Muscle of back (tissue), 3 donors: ENCODE measurements at regions not wholly inside any gene's neighbourhood (a gene's known extent, or its start where the extent isn't known, plus 50 kb on each side); places are given as distances from the start of the nearest gene placed in this dataset.
"Not testable (repeated sequence)": the region's sequence is repeated elsewhere in the genome, so short reads cannot be mapped to it uniquely, and the experiment has no call there.

Source experiments
- DNase-seq, 3 donors: peaks; one replicate each; pipeline versions ENCODE4 v3.0.0 to v3.0.0-alpha.2; 2013

DNA sequence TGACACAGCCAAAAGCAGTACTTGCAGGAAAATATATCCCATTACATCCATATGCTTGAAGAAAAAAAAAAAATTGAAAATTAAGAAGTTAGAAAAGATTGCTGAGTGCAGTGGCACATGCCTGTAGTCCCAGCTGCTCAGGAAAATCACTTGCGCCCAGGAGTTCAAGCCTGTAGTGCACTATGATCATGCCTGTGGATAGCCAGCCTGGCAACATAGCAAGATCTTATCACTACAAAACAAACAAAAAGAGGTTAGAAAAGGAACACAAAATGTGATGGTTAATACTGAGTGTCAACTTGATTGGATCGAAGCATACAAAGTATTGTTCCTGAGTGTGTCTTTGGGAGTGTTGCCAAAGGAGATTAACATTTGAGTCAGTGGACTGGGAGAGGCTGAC lies 361.9 kb downstream of the NYAP2 start:
- no peak for DNase-seq

DNA sequence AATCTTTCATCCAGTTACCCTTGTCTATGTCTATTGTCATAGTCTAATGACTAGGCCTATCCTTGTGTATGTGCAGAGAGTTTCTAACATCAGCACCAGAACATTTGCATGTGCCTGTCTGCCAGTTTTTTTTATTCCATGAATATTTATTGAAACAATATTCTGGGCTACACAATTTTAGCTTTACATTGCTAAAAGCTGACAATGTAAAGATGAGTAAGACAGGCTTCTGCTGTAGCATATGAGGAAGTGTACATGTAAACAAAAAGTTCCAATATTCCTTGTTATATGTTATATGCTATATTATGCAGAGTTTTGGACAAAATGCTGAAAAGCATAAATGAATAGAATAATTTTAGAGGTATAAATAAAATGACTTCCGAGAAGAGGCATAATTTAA lies 357.7 kb downstream of the NYAP2 start:
- no peak for DNase-seq

DNA sequence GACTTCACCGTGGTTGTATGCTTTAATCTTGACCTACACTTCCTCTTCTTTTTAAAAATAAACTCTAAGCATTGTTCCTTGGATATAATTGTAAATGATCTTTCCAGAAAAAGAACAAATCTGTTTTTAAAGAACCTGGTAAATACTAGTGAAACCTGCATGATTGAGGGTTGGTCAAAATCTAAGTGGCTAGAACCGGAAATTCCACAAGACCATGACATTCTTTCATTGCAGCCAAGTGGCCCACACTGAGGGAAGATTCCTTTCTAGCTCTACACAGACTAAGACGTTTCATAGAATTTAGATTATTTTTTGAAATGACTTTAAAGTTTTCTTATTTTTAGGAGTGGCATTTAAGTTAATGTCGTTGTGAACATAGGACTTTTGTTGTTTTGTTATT lies 356.7 kb downstream of the NYAP2 start:
- DNase-seq, result no peak

DNA sequence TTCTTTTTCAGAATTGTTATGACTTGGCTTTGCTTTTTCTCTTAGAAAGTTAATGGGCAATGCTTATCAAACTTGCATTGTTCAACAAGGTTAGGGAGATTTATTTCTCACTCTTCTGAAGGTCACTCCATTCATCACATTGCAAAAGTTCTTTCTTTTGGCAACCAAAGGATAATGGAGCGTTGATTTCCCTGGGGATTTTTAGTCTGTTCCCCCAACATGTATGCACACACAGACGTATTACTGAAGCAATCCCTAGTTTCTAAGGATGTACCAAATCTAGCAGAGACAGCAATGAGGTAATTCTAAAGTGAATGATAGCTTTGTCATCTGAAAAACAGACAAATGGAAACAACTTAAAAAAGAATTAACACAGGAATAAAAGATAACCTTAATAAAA lies 349.1 kb downstream of the NYAP2 start:
- DNase-seq, result no peak

DNA sequence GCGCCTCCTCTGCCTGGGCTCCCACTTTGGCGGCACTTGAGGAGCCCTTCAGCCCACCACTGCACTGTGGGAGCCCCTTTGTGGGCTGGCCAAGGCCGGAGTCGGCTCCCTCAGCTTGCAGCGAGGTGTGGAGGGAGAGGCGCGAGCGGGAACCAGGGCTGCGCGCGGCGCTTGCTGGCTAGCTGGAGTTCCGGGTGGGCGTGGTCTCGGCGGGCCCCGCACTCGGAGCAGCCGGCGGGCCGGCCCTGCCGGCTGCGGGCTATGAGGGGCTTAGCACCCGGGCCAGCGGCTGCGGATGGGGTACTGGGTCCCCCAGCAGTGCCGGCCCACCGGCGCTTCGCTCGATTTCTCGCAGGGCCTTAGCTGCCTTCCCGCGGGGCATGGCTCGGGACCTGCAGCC lies 344.5 kb downstream of the NYAP2 start:
- DNase-seq, result not testable (repeated sequence)

DNA sequence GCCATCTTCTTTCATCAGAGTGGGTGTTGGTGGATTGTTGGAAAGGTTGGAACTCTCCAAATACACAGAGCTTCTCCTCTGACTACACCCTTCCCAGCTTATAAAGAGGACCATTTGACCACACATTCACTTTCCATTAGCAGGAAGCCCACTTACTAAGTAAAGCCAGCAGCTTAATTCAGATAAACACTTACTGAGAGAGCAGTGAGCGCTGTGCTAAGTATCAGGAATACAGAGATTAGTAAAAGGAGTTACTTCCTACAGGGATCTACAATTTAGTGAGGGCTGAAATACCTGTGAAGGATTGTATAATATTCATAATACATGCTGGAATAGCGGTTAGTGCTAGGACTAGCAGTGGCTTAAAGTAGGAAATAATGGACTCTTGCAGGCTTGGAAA lies 343.0 kb downstream of the NYAP2 start:
- DNase-seq, result no peak

DNA sequence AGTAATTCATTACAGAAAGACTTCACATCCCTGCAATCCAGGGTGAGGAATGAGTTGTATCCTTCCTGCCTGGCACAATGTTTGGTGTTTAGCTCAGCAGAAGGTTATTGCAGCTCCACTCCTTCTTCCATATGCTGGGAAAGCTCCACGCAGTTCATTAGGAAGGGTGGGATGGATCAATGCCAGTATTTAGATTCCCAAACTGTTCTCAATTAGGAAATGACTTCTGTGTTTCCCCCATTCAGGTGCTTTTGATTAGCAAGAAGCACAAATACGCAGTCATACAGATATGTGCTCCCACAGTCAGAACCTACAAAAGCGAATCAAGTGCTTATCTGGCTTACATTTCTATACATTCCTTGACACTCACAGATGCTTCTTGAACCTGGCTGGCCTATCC lies 340.6 kb downstream of the NYAP2 start:
- DNase-seq, result peak; percentile 33 to 65 (median 59)

DNA sequence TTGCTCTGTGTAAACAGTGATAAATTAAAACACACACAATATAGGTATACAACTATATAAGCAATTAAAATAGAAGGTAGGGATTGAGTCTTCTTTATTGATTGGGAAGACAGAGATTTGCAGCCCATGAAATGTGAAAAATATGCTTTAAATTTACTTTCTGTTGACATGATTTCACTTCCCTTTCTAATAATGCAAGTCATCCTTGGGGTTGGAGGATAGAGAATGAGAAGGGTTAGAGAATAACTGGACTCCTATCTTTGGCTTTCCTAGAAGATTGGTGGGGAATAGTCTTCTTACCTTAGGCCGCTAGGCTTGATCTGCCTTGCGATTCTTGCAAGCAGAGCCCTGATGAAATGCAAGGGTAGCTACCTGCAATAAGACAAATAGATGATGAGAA lies 339.8 kb downstream of the NYAP2 start:
- DNase-seq, result no peak

DNA sequence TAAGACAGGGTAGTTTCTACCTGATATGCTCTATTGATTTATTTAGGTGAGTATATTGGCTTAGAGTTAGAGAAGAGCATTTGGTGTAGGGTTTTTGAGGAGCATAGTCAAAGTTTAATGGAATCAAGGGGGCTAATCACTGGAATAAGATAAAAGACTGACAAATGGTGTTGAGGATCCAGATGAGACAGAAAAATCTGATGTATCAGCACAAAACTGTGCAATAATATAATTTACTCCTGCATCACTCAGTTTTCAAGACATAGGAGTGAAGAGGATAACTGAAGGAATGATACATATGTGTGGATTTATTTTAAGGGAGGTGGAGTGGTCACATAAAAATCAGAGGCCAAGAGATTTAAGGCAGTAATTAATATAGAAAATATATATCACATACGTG lies 339.2 kb downstream of the NYAP2 start:
- no peak for DNase-seq

DNA sequence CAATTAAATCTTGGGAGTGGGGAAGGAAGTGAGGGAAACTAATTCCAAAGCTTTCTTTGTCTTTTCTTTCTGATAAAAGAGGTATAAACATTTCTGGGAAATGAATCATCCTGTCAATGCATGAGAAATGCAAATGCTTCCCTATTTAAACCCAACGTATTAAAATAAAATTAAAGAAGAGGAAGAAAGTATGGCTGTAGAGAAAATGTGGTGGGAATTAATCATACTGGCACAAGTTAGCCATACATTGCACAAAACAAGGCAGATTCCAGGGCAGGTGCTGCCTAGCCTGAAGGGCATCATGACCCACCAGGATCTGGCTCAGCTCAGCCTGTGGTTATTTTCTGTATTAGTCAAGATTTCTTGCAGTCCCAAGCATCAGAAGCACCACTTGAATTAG lies 338.0 kb downstream of the NYAP2 start:
- DNase-seq, result no peak

DNA sequence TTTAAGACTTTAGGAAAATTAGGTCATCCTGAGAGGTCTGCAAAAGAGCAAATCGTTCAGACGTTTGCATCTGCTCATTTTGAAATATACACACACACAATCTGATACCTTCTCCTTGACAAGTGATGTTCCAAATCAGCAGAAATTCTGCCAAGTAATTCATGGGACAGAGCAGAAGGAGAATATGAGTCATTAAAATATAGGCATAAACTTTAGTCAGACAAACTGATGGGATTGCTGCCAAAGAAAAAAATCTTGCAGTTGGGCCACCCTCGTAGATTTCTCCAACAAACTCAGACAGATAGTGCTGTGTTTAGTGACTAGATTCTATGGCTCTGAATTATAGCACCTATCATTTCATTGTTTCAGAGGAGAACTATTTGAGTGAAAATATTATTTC lies 336.3 kb downstream of the NYAP2 start:
- DNase-seq, result peak; percentile 71 to 90 (median 78)

DNA sequence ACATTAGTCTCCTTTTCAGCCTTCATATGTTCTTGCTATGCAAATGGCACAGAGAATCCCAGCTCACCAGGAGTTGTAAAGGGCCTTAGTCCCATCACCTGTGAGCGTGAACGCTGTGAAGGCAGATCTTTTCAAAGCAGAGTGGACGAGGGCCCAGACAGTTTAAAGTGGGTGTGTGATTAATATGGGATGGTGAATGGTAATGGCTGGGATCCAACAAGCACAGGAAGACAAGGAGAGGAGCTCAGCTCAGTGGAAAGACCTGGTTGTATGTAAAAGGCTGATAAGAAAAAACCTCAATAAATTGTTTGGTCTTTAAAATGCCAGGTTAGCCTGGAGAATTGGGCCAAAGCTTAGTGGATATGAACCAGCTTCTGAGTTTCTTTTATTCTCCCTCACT lies 326.2 kb downstream of the NYAP2 start:
- DNase-seq, result no peak
